GM12891 (cell line): ENCODE measurements at regions not wholly inside any gene's neighbourhood (a gene's known extent, or its start where the extent isn't known, plus 50 kb on each side); places are given as distances from the start of the nearest gene placed in this dataset.
"Not testable (repeated sequence)": the region's sequence is repeated elsewhere in the genome, so short reads cannot be mapped to it uniquely, and the experiment has no call there.

Experiments
- POLR2A ChIP-seq: IDR thresholded peaks from 2 replicates; pipeline ENCODE4 v1.6.1; 2011; ENCODE audit warnings: low read depth, low read length, control low read depth
- POLR2AphosphoS5 ChIP-seq: IDR thresholded peaks from 2 replicates; pipeline ENCODE4 v1.6.1; 2011; ENCODE audit warnings: low read depth, low read length, control low read depth

GRCh38 chr2:97333674-97334073 lies 220.7 kb downstream of the ANKRD36 start:
- TF ChIP-seq POLR2A, POLR2AphosphoS5: not testable (repeated sequence)
